Thoracic aorta (tissue), 2 donors: ENCODE measurements at regions not wholly inside any gene's neighbourhood (a gene's known extent, or its start where the extent isn't known, plus 50 kb on each side); places are given as distances from the start of the nearest gene placed in this dataset.

Source experiments
- ATAC-seq: fragments of 150-250 bp; one replicate; pipeline ENCODE4 v1.8.0; 2017; ENCODE audit warnings: low read depth; ENCODE audit not compliant: insufficient number of reproducible peaks, low FRiP score
- DNase-seq: peaks from one replicate; pipeline ENCODE4 v3.0.0-alpha.2; 2020; ENCODE audit warnings: low spot score
- H3K27ac ChIP-seq, 2 donors: fragments of 200-600 bp; sonication (generic); 1 replicate in 1 of 2; 2 replicates in 1 of 2; pipeline ENCODE4 v1.5.1; 2016; ENCODE audit warnings: mild to moderate bottlenecking in 2 of 2, moderate library complexity in 2 of 2
- H3K27me3 ChIP-seq: fragments of 200-600 bp; sonication (generic); replicated peaks from 2 replicates; pipeline ENCODE4 v1.6.0; 2016; ENCODE audit warnings: mild to moderate bottlenecking; ENCODE audit not compliant: insufficient read depth
- H3K36me3 ChIP-seq: fragments of 200-600 bp; sonication (generic); one replicate; pipeline ENCODE4 v1.5.1; 2016
- H3K4me1 ChIP-seq, 2 donors: fragments of 200-600 bp; sonication (generic); 1 replicate in 1 of 2; 2 replicates in 1 of 2; pipeline versions ENCODE4 v1.5.1 to v1.6.0; 2016; ENCODE audit warnings: low read depth in 2 of 2, mild to moderate bottlenecking in 1 of 2; ENCODE audit not compliant: control insufficient read depth in 1 of 2
- H3K4me3 ChIP-seq: fragments of 200-600 bp; sonication (generic); 2 replicates; pipeline ENCODE4 v1.5.1; 2016; ENCODE audit warnings: mild to moderate bottlenecking
- H3K9me3 ChIP-seq: fragments of 200-600 bp; sonication (generic); 2 replicates; pipeline ENCODE4 v1.5.1; 2016
- TF ChIP-seq, protein P1 (sequence below): fragments of 200-600 bp; sonication (generic); IDR thresholded peaks from one replicate; pipeline ENCODE4 v1.5.1; 2019; ENCODE audit warnings: antibody characterized with exemption

GRCh38 chr4:111698361-111698760, 446.9 kb upstream of the FAM241A start:
- ATAC-seq = no peak
- Histone ChIP-seq H3K4me1 (no peaks in the 10 kb centered on the region), H3K27me3 (no peaks in the 10 kb centered on the region), H3K27ac (no peak overlapping the region), H3K9me3 (no peaks in the 10 kb centered on the region), H3K4me3 (no peak overlapping the region), H3K36me3 (no peaks in the 10 kb centered on the region)
- TF ChIP-seq, protein P1, sequence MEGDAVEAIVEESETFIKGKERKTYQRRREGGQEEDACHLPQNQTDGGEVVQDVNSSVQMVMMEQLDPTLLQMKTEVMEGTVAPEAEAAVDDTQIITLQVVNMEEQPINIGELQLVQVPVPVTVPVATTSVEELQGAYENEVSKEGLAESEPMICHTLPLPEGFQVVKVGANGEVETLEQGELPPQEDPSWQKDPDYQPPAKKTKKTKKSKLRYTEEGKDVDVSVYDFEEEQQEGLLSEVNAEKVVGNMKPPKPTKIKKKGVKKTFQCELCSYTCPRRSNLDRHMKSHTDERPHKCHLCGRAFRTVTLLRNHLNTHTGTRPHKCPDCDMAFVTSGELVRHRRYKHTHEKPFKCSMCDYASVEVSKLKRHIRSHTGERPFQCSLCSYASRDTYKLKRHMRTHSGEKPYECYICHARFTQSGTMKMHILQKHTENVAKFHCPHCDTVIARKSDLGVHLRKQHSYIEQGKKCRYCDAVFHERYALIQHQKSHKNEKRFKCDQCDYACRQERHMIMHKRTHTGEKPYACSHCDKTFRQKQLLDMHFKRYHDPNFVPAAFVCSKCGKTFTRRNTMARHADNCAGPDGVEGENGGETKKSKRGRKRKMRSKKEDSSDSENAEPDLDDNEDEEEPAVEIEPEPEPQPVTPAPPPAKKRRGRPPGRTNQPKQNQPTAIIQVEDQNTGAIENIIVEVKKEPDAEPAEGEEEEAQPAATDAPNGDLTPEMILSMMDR = no peak
- no peak for DNase-seq

- DNase-seq (no peak), ATAC-seq (no peak)
- Histone ChIP-seq H3K4me3 (no peak overlapping the region), H3K4me1 (no peaks in the 10 kb centered on the region), H3K27ac (no peak overlapping the region), H3K36me3 (no peaks in the 10 kb centered on the region), H3K27me3 (no peaks in the 10 kb centered on the region), H3K9me3 (no peaks in the 10 kb centered on the region)
- TF ChIP-seq, protein P1 = no peak
Measured at GRCh38 chr4:111699165-111699564, 446.1 kb upstream of the FAM241A start.

- TF ChIP-seq, protein P1 = no peak
- Histone ChIP-seq H3K4me1 (no peaks in the 10 kb centered on the region), H3K27ac (no peak overlapping the region), H3K27me3 (no peaks in the 10 kb centered on the region), H3K36me3 (no peaks in the 10 kb centered on the region), H3K9me3 (no peaks in the 10 kb centered on the region), H3K4me3 (no peak overlapping the region)
- ATAC-seq (no peak), DNase-seq (no peak)
Measured at GRCh38 chr4:111701102-111701501, 444.2 kb upstream of the FAM241A start.

DNA sequence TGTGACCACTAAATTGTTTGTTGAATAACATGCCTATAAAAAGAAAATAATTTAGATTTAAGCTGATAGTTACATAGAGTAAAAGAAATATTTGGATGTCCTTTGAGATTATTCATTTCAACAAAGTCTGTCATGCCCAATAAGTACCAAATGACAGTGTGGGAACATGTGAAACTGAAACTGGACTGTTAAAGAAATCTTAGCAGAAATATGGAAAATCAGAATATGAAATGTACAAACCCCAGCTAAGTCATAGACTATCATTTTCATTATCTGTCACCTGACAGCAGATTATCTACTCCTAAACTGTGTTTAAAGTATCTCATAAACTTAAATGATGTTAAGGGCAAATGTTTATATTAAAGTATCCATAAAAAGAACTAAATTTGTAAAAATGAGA, 437.8 kb upstream of the FAM241A start:
- ATAC-seq (no peak), DNase-seq (no peak)
- H3K27ac ChIP-seq = no peak overlapping the region
- H3K9me3 ChIP-seq = no peaks in the 10 kb centered on the region
- no peaks in the 10 kb centered on the region for H3K36me3 ChIP-seq
- no peaks in the 10 kb centered on the region for H3K4me1 ChIP-seq
- H3K27me3 ChIP-seq = no peaks in the 10 kb centered on the region
- TF ChIP-seq, protein P1 = no peak
- no peak overlapping the region for H3K4me3 ChIP-seq

DNA sequence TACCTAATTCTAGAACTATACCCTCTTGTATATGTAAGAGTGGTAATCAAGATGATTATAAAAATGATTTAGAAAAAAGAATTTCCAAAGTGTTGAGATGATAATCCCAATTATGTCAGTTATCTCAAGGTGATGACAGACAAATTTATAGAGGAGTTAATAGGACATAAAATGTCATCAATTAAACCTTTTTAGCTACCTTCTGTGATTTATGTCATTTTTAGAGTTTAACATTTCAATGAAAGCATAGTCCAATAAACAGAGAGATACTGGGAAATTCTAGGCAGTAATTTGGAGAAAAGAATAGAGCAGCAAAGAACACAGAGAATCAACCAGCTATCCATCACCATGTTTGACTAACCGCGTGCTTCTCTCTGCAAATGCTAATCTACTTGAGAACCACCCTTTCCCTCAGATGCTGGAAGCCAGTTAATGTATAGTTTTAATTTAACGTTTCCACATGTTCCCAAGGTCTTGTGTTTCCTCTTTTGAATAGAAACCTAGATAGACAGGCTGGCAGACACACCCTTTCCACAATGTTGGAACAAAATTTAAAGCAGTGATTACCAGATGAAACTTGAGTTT, 433.1 kb upstream of the FAM241A start:
- Histone ChIP-seq H3K27me3 (no peaks in the 10 kb centered on the region), H3K36me3 (no peaks in the 10 kb centered on the region), H3K4me1 (no peaks in the 10 kb centered on the region), H3K4me3 (no peak overlapping the region), H3K27ac (no peak overlapping the region), H3K9me3 (no peaks in the 10 kb centered on the region)
- TF ChIP-seq, protein P1 = no peak
- ATAC-seq (no peak), DNase-seq (no peak)
